HepG2 (cell line): ENCODE measurements at regions not wholly inside any gene's neighbourhood (a gene's known extent, or its start where the extent isn't known, plus 50 kb on each side); places are given as distances from the start of the nearest gene placed in this dataset.

Experiments
- ATF1 ChIP-seq: IDR thresholded peaks from 2 replicates; pipeline ENCODE4 v1.6.1; 2016; ENCODE audit warnings: mild to moderate bottlenecking, control low read depth
- CTCF ChIP-seq: sonication (generic); formaldehyde crosslinking; IDR thresholded peaks from 2 replicates; pipeline ENCODE4 v1.5.0; 2020; ENCODE audit warnings: mild to moderate bottlenecking, missing genetic modification reagents, moderate library complexity
- MED1 ChIP-seq: sonication (generic); formaldehyde crosslinking; IDR thresholded peaks from 2 replicates; pipeline ENCODE4 v1.4.0; 2020; ENCODE audit warnings: missing genetic modification reagents
- POLR2A ChIP-seq, 2 experiments: IDR thresholded peaks; 2 replicates each; pipeline ENCODE4 v1.6.1; 2011; ENCODE audit warnings: low read depth in 2 of 2, low read length in 2 of 2, mild to moderate bottlenecking in 1 of 2, moderate library complexity in 1 of 2; ENCODE audit not compliant: insufficient read depth in 1 of 2
- SMAD3 ChIP-seq: sonication (generic); formaldehyde crosslinking; IDR thresholded peaks from 2 replicates; pipeline ENCODE4 v1.4.0; 2020; ENCODE audit warnings: missing genetic modification reagents
- TCF7L2 ChIP-seq: IDR thresholded peaks from 2 replicates; pipeline ENCODE4 v1.6.1; 2011; ENCODE audit warnings: mild to moderate bottlenecking, low read depth, low read length, moderate library complexity
- TF ChIP-seq, protein P1 (sequence below): sonication (generic); formaldehyde crosslinking; IDR thresholded peaks from 2 replicates; pipeline ENCODE4 v1.5.0; 2020; ENCODE audit warnings: missing genetic modification reagents, mild to moderate bottlenecking, borderline replicate concordance

DNA sequence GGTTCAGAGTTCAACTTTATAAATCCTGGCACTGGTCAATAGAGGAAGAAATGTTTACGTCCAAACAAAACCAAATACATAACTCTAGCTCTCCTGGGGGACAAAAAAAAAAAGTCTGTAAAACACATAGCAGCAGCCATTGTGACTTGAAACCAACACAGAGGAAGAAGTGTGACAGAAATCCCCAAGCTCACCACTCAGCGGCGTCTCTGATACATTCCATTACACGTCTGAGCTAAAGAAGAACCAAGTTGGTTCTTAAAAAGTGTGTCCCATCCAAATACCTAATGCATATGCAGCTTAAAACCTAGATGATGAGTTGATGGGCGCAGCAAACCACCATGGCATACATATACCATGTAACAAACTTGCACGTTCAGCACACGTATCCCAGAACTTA, 58.3 kb upstream of the NANOS1 start:
- no peak for TF ChIP-seq POLR2A (IDR thresholded peaks at IDR 0.05; ENCODE audit: insufficient read depth in 1 of 2, low read depth in 2 of 2, low read length in 2 of 2)
- TF ChIP-seq, protein P1, sequence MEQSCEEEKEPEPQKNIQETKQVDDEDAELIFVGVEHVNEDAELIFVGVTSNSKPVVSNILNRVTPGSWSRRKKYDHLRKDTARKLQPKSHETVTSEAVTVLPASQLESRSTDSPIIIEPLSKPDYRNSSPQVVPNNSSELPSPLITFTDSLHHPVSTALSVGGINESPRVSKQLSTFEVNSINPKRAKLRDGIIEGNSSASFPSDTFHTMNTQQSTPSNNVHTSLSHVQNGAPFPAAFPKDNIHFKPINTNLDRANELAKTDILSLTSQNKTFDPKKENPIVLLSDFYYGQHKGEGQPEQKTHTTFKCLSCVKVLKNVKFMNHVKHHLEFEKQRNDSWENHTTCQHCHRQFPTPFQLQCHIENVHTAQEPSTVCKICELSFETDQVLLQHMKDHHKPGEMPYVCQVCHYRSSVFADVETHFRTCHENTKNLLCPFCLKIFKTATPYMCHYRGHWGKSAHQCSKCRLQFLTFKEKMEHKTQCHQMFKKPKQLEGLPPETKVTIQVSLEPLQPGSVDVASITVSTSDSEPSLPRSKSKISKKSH (CRISPR knock-in tag): no peak
- TF ChIP-seq TCF7L2: no peak
- TF ChIP-seq ATF1 (CRISPR knock-in tag): no peak
- TF ChIP-seq MED1 (CRISPR knock-in tag): no peak
- no peak for TF ChIP-seq SMAD3 (CRISPR knock-in tag)
- TF ChIP-seq CTCF (CRISPR knock-in tag): no peak
